HCT116 (cell line): ENCODE measurements at regions not wholly inside any gene's neighbourhood (a gene's known extent, or its start where the extent isn't known, plus 50 kb on each side); places are given as distances from the start of the nearest gene placed in this dataset.

ENCODE experiments used
- ATAC-seq: fragments of 200-7000 bp; cut with Tn5 transposase; 2 replicates; pipeline ENCODE4 v1.9.1; 2020; ENCODE audit warnings: mild to moderate bottlenecking, moderate library complexity
- BruUV-seq: library from RNA; stranded (reverse); fragments of 400-500 nt; replicated peaks from 2 replicates; lab custom pipeline; 2021; lab: Mats Ljungman, UMichigan
- CTCF ChIA-PET: fragments of 300-600 bp; sonication (Branson Sonifier 250); formaldehyde crosslinking; loops from one replicate; lab custom pipeline; 2021; ENCODE audit warnings: antibody characterized with exemption; lab: Charles Lee
- POLR2A ChIA-PET: fragments of 300-600, 350-600 bp; sonication (Branson Sonifier 250); formaldehyde crosslinking; loops from one replicate; lab custom pipeline; 2021; ENCODE audit warnings: antibody characterized with exemption; lab: Charles Lee
- RAD21 ChIA-PET, 2 experiments: fragments of 300-600 bp; sonication (Branson Sonifier 250); formaldehyde crosslinking; loops; one replicate each; lab custom pipeline; 2023; ENCODE audit warnings: low total read pairs in 2 of 2; ENCODE audit not compliant: uncharacterized antibody in 2 of 2, unreplicated experiment in 2 of 2, low non-redundant PET in 1 of 2; lab: Charles Lee
- DNase-seq: peaks from one replicate; pipeline ENCODE4 v3.0.0-alpha.2; 2010; ENCODE audit warnings: low read depth, low spot score
- H2AFZ ChIP-seq: fragments of 200-600 bp; shearing (Covaris generic), sonication (generic); 2 replicates; pipeline ENCODE4 v1.6.1; 2017; ENCODE audit warnings: low read depth, mixed run types, mixed read lengths, antibody characterized with exemption, low read length; ENCODE audit not compliant: poor library complexity, severe bottlenecking
- H3K27ac ChIP-seq: 2 replicates; pipeline ENCODE4 v1.5.1; 2012; ENCODE audit warnings: low read depth, low read length
- H3K27me3 ChIP-seq: fragments of 200-600 bp; sonication (generic); 2 replicates; pipeline ENCODE4 v1.6.1; 2016; ENCODE audit warnings: mixed run types, low read length, mixed read lengths; ENCODE audit not compliant: insufficient read depth
- H3K36me3 ChIP-seq, 2 experiments: fragments of 200-500 bp in 1 of 2; fragments of 200-600 bp in 1 of 2; sonication (Bioruptor generic) in 1 of 2; sonication (generic) in 1 of 2; 2 replicates each; pipeline versions ENCODE4 v1.5.1 to v1.6.1; 2014 to 2016; ENCODE audit warnings: low read length in 2 of 2, inconsistent platforms in 1 of 2, mixed read lengths in 1 of 2, mixed run types in 1 of 2; ENCODE audit not compliant: insufficient read depth in 2 of 2, control insufficient read depth in 1 of 2
- H3K4me1 ChIP-seq, 2 experiments: fragments of 200-600 bp in 1 of 2; sonication (generic) in 1 of 2; 2 replicates each; pipeline versions ENCODE4 v1.5.1 to v1.6.1; 2012 to 2017; ENCODE audit warnings: low read length in 2 of 2, inconsistent platforms in 1 of 2, mild to moderate bottlenecking in 1 of 2, mixed read lengths in 1 of 2, mixed run types in 1 of 2, moderate library complexity in 1 of 2; ENCODE audit not compliant: insufficient read depth in 2 of 2, control insufficient read depth in 1 of 2
- H3K4me2 ChIP-seq: fragments of 200-600 bp; sonication (generic); 2 replicates; pipeline ENCODE4 v1.6.1; 2017; ENCODE audit warnings: mixed run types, low read length, mixed read lengths
- H3K4me3 ChIP-seq, 2 experiments: fragments of 200-600 bp in 1 of 2; sonication (generic) in 1 of 2; replicated peaks in 1 of 2; 2 replicates each; pipeline ENCODE4 v1.5.1; 2011 to 2016; ENCODE audit warnings: low read length in 2 of 2, control low read depth in 1 of 2, low read depth in 1 of 2, mild to moderate bottlenecking in 1 of 2, mixed read lengths in 1 of 2, mixed run types in 1 of 2
- H3K79me2 ChIP-seq: fragments of 200-600 bp; sonication (generic); 2 replicates; pipeline ENCODE4 v1.6.1; 2017; ENCODE audit warnings: mild to moderate bottlenecking, mixed run types, low read length, moderate library complexity, mixed read lengths; ENCODE audit not compliant: insufficient read depth
- H3K9ac ChIP-seq: fragments of 200-600 bp; sonication (generic); 2 replicates; pipeline ENCODE4 v1.6.1; 2016; ENCODE audit warnings: low read length, mixed read lengths
- H3K9me2 ChIP-seq: fragments of 200-600 bp; sonication (generic), shearing (Covaris generic); 2 replicates; pipeline ENCODE4 v1.6.1; 2017; ENCODE audit warnings: mixed run types, mild to moderate bottlenecking, moderate library complexity; ENCODE audit not compliant: insufficient read depth
- H3K9me3 ChIP-seq, 2 experiments: fragments of 200-500 bp in 1 of 2; fragments of 200-600 bp in 1 of 2; sonication (Bioruptor generic) in 1 of 2; sonication (generic) in 1 of 2; 2 replicates each; pipeline ENCODE4 v1.6.1; 2014 to 2017; ENCODE audit warnings: low read length in 2 of 2, mixed read lengths in 2 of 2, inconsistent platforms in 1 of 2, low read depth in 1 of 2, mild to moderate bottlenecking in 1 of 2, mixed run types in 1 of 2, moderate library complexity in 1 of 2; ENCODE audit not compliant: control insufficient read depth in 1 of 2, insufficient read depth in 1 of 2
- H4K20me1 ChIP-seq: fragments of 200-600 bp; sonication (generic), shearing (Covaris generic); 2 replicates; pipeline ENCODE4 v1.6.1; 2017; ENCODE audit warnings: mixed run types, mild to moderate bottlenecking, moderate library complexity; ENCODE audit not compliant: insufficient read depth
- CBX3 ChIP-seq: IDR thresholded peaks from 2 replicates; pipeline ENCODE4 v1.6.1; 2012; ENCODE audit warnings: low read depth
- CEBPB ChIP-seq: IDR thresholded peaks from 2 replicates; pipeline ENCODE4 v1.6.1; 2012; ENCODE audit warnings: low read depth
- EGR1 ChIP-seq: IDR thresholded peaks from 2 replicates; pipeline ENCODE4 v1.6.1; 2012; ENCODE audit warnings: low read depth
- ELF1 ChIP-seq: IDR thresholded peaks from 2 replicates; pipeline ENCODE4 v1.6.1; 2012; ENCODE audit warnings: low read depth, borderline replicate concordance
- EZH2 ChIP-seq: fragments of 200-600 bp; sonication (generic); IDR thresholded peaks from 2 replicates; pipeline ENCODE4 v1.6.1; 2017; ENCODE audit warnings: antibody characterized with exemption, mixed run types
- EZH2phosphoT487 ChIP-seq: fragments of 200-600 bp; IDR thresholded peaks from 2 replicates; pipeline ENCODE4 v1.6.1; 2018; ENCODE audit warnings: antibody characterized with exemption, borderline replicate concordance
- FOSL1 ChIP-seq: IDR thresholded peaks from 2 replicates; pipeline ENCODE4 v1.6.1; 2012; ENCODE audit warnings: low read depth
- JUND ChIP-seq: IDR thresholded peaks from 2 replicates; pipeline ENCODE4 v1.6.1; 2012
- POLR2A ChIP-seq: IDR thresholded peaks from 2 replicates; pipeline ENCODE4 v1.7.0; 2011; ENCODE audit warnings: borderline replicate concordance; ENCODE audit not compliant: insufficient read depth, insufficient read length; ENCODE audit errors: extremely low read depth
- POLR2AphosphoS5 ChIP-seq: IDR thresholded peaks from 2 replicates; pipeline ENCODE4 v1.6.1; 2011; ENCODE audit warnings: mild to moderate bottlenecking, low read depth, low read length, moderate library complexity
- SIN3A ChIP-seq: IDR thresholded peaks from 2 replicates; pipeline ENCODE4 v1.6.1; 2012; ENCODE audit warnings: low read depth
- SP1 ChIP-seq: IDR thresholded peaks from 2 replicates; pipeline ENCODE4 v1.6.1; 2012; ENCODE audit warnings: low read depth
- TCF7L2 ChIP-seq: IDR thresholded peaks from 2 replicates; pipeline ENCODE4 v1.7.0; 2011; ENCODE audit warnings: borderline replicate concordance, inconsistent platforms; ENCODE audit not compliant: insufficient read depth, insufficient read length; ENCODE audit errors: extremely low read depth
- YY1 ChIP-seq: IDR thresholded peaks from 2 replicates; pipeline ENCODE4 v1.6.1; 2011; ENCODE audit warnings: low read length, low read depth, moderate library complexity, mild to moderate bottlenecking; ENCODE audit not compliant: insufficient replicate concordance; ENCODE audit errors: extremely low read depth
- ZFX ChIP-seq: fragments of 450-650 bp; IDR thresholded peaks from 2 replicates; pipeline ENCODE4 v1.6.1; 2017
- ZNF274 ChIP-seq: fragments of 200-500 bp; sonication (Bioruptor generic); IDR thresholded peaks from 2 replicates; pipeline ENCODE4 v1.6.1; 2014; ENCODE audit warnings: mild to moderate bottlenecking, low read depth, low read length, inconsistent platforms
- intact Hi-C: fragments of 100-400 bp; cut with micrococcal nuclease; formaldehyde crosslinking; loops from 2 replicates; pipeline ENCODE4 v1.10.0; 2022
- TF ChIP-seq, protein P1 (sequence below), 3 experiments: fragments of 200-600 bp in 1 of 3; sonication (generic) in 1 of 3; IDR thresholded peaks in 2 of 3; conservative IDR thresholded peaks in 1 of 3; 2 replicates each; pipeline ENCODE4 v1.5.1; 2012 to 2017; ENCODE audit warnings: low read depth in 2 of 3, low read length in 2 of 3, antibody characterized with exemption in 1 of 3, borderline replicate concordance in 1 of 3, control low read depth in 1 of 3, mild to moderate bottlenecking in 1 of 3, mixed read lengths in 1 of 3, mixed run types in 1 of 3, moderate library complexity in 1 of 3; ENCODE audit not compliant: insufficient read depth in 1 of 3
- TF ChIP-seq, protein P2 (sequence below): IDR thresholded peaks from 2 replicates; pipeline ENCODE4 v1.6.1; 2012
- TF ChIP-seq, protein P3 (sequence below): IDR thresholded peaks from 2 replicates; pipeline ENCODE4 v1.6.1; 2012

DNA sequence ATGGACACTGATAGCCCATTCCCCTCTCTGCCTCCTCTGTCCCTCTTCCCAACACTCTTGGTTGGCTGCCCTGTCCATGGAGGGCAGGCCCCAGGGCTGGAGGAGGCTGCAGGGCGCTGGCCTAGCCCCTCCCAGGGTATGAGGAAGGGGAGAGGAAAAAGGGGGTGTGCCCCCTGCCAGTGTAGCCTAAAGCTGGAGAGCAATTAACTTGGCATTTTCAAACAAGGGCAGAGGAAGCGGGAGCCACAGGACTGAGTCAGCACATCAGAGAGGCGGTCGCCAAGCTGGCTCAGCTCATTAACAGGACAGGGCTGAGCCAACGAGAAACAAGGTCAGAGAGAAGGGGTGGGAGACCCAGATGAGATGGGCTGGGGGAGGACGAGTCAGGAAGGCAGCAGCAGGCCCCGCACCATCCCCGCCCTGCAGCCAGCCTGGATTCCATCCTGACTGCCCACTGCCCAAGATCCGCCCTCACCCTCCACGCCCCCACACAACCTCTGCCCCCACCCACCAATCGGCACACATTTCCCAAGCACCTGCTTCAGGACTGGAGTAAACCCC lies 76.3 kb downstream of the BUD13 start (continued):
- TF ChIP-seq, protein P1, sequence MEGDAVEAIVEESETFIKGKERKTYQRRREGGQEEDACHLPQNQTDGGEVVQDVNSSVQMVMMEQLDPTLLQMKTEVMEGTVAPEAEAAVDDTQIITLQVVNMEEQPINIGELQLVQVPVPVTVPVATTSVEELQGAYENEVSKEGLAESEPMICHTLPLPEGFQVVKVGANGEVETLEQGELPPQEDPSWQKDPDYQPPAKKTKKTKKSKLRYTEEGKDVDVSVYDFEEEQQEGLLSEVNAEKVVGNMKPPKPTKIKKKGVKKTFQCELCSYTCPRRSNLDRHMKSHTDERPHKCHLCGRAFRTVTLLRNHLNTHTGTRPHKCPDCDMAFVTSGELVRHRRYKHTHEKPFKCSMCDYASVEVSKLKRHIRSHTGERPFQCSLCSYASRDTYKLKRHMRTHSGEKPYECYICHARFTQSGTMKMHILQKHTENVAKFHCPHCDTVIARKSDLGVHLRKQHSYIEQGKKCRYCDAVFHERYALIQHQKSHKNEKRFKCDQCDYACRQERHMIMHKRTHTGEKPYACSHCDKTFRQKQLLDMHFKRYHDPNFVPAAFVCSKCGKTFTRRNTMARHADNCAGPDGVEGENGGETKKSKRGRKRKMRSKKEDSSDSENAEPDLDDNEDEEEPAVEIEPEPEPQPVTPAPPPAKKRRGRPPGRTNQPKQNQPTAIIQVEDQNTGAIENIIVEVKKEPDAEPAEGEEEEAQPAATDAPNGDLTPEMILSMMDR (IDR thresholded peaks at IDR 0.05 in 2 of 3, conservative IDR thresholded peaks at IDR 0.05 in 1 of 3; ENCODE audit: borderline replicate concordance in 1 of 3, insufficient read depth in 1 of 3, low read depth in 2 of 3, low read length in 2 of 3), result no peak
- no peak for TF ChIP-seq JUND
- TF ChIP-seq, protein P2, sequence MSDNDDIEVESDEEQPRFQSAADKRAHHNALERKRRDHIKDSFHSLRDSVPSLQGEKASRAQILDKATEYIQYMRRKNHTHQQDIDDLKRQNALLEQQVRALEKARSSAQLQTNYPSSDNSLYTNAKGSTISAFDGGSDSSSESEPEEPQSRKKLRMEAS, result no peak
- no peak for TF ChIP-seq YY1

DNA sequence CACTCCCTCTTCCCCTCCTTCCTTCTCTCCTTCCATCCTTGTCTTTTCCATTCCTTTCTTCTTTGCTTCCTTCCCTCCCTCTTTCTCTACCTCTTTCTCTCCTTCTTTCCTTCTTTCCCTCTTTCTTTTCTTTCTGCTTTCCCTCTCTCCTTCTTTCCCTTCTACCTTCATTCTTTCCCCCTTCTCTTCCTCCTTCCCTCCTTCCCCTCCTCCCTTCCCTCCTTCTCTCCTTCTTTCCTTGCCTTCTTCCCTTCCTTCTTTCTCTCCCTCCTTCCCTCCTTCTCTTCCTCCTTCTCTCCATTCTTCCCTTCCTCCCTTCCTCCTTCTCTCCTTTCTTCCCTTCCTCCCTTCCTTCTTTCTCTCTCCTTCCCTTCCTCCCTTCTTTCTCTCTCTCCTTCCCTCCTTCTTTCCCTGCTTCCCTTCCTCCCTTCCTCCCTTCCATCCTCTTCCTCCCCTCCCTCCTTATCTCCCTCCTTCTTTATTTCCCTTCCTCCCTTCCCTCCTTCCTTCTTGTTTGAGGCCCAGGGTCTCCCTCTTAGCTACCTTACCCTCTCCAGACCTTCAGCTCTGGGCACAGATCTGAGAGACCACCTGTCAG lies 77.0 kb downstream of the BUD13 start:
- no peak for ATAC-seq
- ChIA-PET RAD21 (no interaction called here), CTCF (no interaction called here), POLR2A (no interaction called here)
- Histone ChIP-seq H3K27me3 (0 out of 2 replicates have a peak, but pooled peaks cover 4% of the 10 kb centered on the region), H3K36me3 (no peaks in the 10 kb centered on the region), H3K9ac (no peak overlapping the region), H3K4me2 (no peak overlapping the region), H2AFZ (no peak overlapping the region), H3K4me3 (no peak overlapping the region), H3K9me2 (no peaks in the 10 kb centered on the region), H4K20me1 (no peaks in the 10 kb centered on the region), H3K79me2 (no peaks in the 10 kb centered on the region), H3K27ac (no peak overlapping the region), H3K9me3 (no peaks in the 10 kb centered on the region), H3K4me1 (peaks cover 2 to 12% of the 10 kb centered on the region in 2 experiments; a peak in 3 of 4 replicates)
- no peak for DNase-seq
- intact Hi-C loops, result no loop called here
- TF ChIP-seq SP1 (no peak), EZH2 (no peak), EGR1 (no peak), POLR2AphosphoS5 (no peak), ELF1 (no peak), CBX3 (no peak), SIN3A (no peak), YY1 (no peak), EZH2phosphoT487 (no peak), FOSL1 (no peak), ZNF274 (no peak), POLR2A (no peak), TCF7L2 (no peak), ZFX (no peak), CEBPB (no peak)
- TF ChIP-seq, protein P3, sequence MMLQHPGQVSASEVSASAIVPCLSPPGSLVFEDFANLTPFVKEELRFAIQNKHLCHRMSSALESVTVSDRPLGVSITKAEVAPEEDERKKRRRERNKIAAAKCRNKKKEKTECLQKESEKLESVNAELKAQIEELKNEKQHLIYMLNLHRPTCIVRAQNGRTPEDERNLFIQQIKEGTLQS, result no peak
- TF ChIP-seq, protein P1 (IDR thresholded peaks at IDR 0.05 in 2 of 3, conservative IDR thresholded peaks at IDR 0.05 in 1 of 3; ENCODE audit: borderline replicate concordance in 1 of 3, insufficient read depth in 1 of 3, low read depth in 2 of 3, low read length in 2 of 3), result no peak
- TF ChIP-seq, protein P2, result no peak
- BruUV-seq, result no TSS peak
